ENCODE measurements at regions not wholly inside any gene's neighbourhood (a gene's known extent, or its start where the extent isn't known, plus 50 kb on each side); places are given as distances from the start of the nearest gene placed in this dataset.

DNA sequence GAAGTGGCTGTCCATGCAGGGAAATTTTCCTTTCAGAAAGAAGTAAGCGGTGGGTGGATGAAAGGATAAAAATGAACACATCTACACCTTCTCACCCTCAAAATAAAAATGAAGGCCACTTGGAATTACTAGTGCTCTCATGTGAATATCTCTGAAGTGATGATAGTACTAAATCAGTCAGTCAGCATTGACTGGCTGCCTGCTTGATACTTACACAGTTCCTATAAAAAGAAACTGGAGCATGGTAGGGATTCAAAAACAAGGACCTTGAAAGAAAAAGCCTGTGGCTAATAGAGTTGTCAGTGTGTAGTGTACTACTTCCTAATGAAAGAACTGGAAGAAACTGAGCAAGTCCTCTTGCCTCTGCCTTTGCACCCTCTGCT, 239.7 kb downstream of the HLX start:
- Histone ChIP-seq H4K20me1 (ENCODE audit: control insufficient read depth, extremely low read depth, insufficient read depth, low read length) (no peaks in the 10 kb centered on the region), H3K79me2 (ENCODE audit: control insufficient read depth, insufficient read depth, low read length) (no peaks in the 10 kb centered on the region), H3K4me2 (ENCODE audit: extremely low read depth, insufficient read depth, low read length) (no peak overlapping the region), H3K27me3 (ENCODE audit: control insufficient read depth, insufficient read depth, low read length) (no peaks in the 10 kb centered on the region), H2AFZ (ENCODE audit: low read length) (no peak overlapping the region), H3K9me3 (ENCODE audit: control insufficient read depth, insufficient read depth, low read depth, low read length) (no peaks in the 10 kb centered on the region), H3K4me3 (replicated peaks in 1 of 4; ENCODE audit: control extremely low read depth in 1 of 4, insufficient read depth in 1 of 4, low read depth in 3 of 4, low read length in 4 of 4) (no peak overlapping the region), H3K27ac (ENCODE audit: insufficient read depth, low read length) (no peak overlapping the region), H3K9ac (ENCODE audit: insufficient read depth, low read length) (no peak overlapping the region), H3K4me1 (ENCODE audit: control insufficient read depth, extremely low read depth, insufficient read depth, low read length) (peaks cover 8% of the 10 kb centered on the region), H3K36me3 (ENCODE audit: control insufficient read depth, insufficient read depth, low read length) (no peaks in the 10 kb centered on the region)
- no peak for DNase-seq (ENCODE audit: low read depth in 2 of 2)
- TF ChIP-seq EZH2 (IDR thresholded peaks at IDR 0.05; ENCODE audit: low read length, missing control alignments), result no peak
- TF ChIP-seq, protein P1, sequence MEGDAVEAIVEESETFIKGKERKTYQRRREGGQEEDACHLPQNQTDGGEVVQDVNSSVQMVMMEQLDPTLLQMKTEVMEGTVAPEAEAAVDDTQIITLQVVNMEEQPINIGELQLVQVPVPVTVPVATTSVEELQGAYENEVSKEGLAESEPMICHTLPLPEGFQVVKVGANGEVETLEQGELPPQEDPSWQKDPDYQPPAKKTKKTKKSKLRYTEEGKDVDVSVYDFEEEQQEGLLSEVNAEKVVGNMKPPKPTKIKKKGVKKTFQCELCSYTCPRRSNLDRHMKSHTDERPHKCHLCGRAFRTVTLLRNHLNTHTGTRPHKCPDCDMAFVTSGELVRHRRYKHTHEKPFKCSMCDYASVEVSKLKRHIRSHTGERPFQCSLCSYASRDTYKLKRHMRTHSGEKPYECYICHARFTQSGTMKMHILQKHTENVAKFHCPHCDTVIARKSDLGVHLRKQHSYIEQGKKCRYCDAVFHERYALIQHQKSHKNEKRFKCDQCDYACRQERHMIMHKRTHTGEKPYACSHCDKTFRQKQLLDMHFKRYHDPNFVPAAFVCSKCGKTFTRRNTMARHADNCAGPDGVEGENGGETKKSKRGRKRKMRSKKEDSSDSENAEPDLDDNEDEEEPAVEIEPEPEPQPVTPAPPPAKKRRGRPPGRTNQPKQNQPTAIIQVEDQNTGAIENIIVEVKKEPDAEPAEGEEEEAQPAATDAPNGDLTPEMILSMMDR (conservative IDR thresholded peaks at IDR 0.05 in 1 of 2, IDR thresholded peaks at IDR 0.05 in 1 of 2; ENCODE audit: low read depth in 1 of 2, low read length in 2 of 2), result no peak

DNA sequence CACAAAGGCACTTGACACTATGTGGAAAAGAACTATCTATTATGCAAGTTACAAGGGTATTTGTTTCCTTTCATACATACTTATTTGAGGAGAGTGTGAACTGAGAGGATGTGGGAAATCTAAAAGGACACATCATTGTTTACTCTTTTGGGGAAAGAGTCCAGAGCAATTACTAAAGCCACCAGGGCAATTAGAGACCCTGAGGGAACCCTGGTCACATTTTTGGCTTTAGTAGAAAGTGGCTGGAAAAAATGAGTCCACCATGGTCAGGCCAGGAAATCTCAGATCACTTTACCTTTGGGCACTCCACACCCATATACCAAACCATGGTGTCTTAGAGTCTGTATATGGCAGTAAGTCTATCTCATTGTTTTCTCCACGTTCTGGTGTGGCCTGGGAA, 243.3 kb downstream of the HLX start:
- Histone ChIP-seq H3K4me1 (ENCODE audit: control insufficient read depth, extremely low read depth, insufficient read depth, low read length) (peaks cover 6% of the 10 kb centered on the region), H3K4me2 (ENCODE audit: extremely low read depth, insufficient read depth, low read length) (no peak overlapping the region), H3K79me2 (ENCODE audit: control insufficient read depth, insufficient read depth, low read length) (no peaks in the 10 kb centered on the region), H3K36me3 (ENCODE audit: control insufficient read depth, insufficient read depth, low read length) (no peaks in the 10 kb centered on the region), H3K27me3 (ENCODE audit: control insufficient read depth, insufficient read depth, low read length) (no peaks in the 10 kb centered on the region), H3K9me3 (ENCODE audit: control insufficient read depth, insufficient read depth, low read depth, low read length) (no peaks in the 10 kb centered on the region), H4K20me1 (ENCODE audit: control insufficient read depth, extremely low read depth, insufficient read depth, low read length) (no peaks in the 10 kb centered on the region), H3K27ac (ENCODE audit: insufficient read depth, low read length) (no peak overlapping the region), H3K9ac (ENCODE audit: insufficient read depth, low read length) (no peak overlapping the region), H3K4me3 (replicated peaks in 1 of 4; ENCODE audit: control extremely low read depth in 1 of 4, insufficient read depth in 1 of 4, low read depth in 3 of 4, low read length in 4 of 4) (no peak overlapping the region), H2AFZ (ENCODE audit: low read length) (no peak overlapping the region)
- TF ChIP-seq, protein P1 (conservative IDR thresholded peaks at IDR 0.05 in 1 of 2, IDR thresholded peaks at IDR 0.05 in 1 of 2; ENCODE audit: low read depth in 1 of 2, low read length in 2 of 2), result no peak
- TF ChIP-seq EZH2 (IDR thresholded peaks at IDR 0.05; ENCODE audit: low read length, missing control alignments), result no peak
- no peak for DNase-seq (ENCODE audit: low read depth in 2 of 2)

DNA sequence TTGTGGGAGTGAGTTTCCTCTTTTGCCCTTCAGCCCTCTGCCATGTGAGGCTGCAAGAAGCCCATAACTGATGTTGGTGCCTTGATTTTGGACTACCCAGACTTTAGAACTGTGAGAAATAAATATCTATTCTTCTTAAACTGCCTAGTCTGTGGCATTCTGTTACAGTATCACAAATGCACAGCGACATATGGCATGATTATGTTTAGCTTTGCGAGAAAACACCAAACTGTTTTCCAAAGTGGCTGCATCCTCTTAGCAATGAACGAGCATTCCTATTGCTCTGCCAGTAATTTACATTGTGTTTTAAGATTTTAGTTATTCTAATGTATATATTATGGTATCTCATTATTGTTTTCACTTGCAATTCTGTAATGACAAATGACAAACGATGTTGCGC, 246.7 kb downstream of the HLX start:
- Histone ChIP-seq H3K9ac (ENCODE audit: insufficient read depth, low read length) (no peak overlapping the region), H3K9me3 (ENCODE audit: control insufficient read depth, insufficient read depth, low read depth, low read length) (no peaks in the 10 kb centered on the region), H4K20me1 (ENCODE audit: control insufficient read depth, extremely low read depth, insufficient read depth, low read length) (no peaks in the 10 kb centered on the region), H3K27ac (ENCODE audit: insufficient read depth, low read length) (no peak overlapping the region), H3K4me3 (replicated peaks in 1 of 4; ENCODE audit: control extremely low read depth in 1 of 4, insufficient read depth in 1 of 4, low read depth in 3 of 4, low read length in 4 of 4) (no peak overlapping the region), H3K36me3 (ENCODE audit: control insufficient read depth, insufficient read depth, low read length) (no peaks in the 10 kb centered on the region), H3K79me2 (ENCODE audit: control insufficient read depth, insufficient read depth, low read length) (no peaks in the 10 kb centered on the region), H3K4me2 (ENCODE audit: extremely low read depth, insufficient read depth, low read length) (no peak overlapping the region), H3K27me3 (ENCODE audit: control insufficient read depth, insufficient read depth, low read length) (no peaks in the 10 kb centered on the region), H3K4me1 (ENCODE audit: control insufficient read depth, extremely low read depth, insufficient read depth, low read length) (no peaks in the 10 kb centered on the region), H2AFZ (ENCODE audit: low read length) (no peak overlapping the region)
- no peak for DNase-seq (ENCODE audit: low read depth in 2 of 2)
- TF ChIP-seq, protein P1 (conservative IDR thresholded peaks at IDR 0.05 in 1 of 2, IDR thresholded peaks at IDR 0.05 in 1 of 2; ENCODE audit: low read depth in 1 of 2, low read length in 2 of 2), result no peak
- no peak for TF ChIP-seq EZH2 (IDR thresholded peaks at IDR 0.05; ENCODE audit: low read length, missing control alignments)
